ENCODE measurements at regions not wholly inside any gene's neighbourhood (a gene's known extent, or its start where the extent isn't known, plus 50 kb on each side); places are given as distances from the start of the nearest gene placed in this dataset.

GRCh38 chr16:86670750-86671234 lies 92.4 kb downstream of the FOXL1 start:
- TF ChIP-seq POLR2A (IDR thresholded peaks at IDR 0.05; ENCODE audit: low read depth, low read length) (no peak), POLR2AphosphoS5 (IDR thresholded peaks at IDR 0.05; ENCODE audit: low read depth, low read length) (no peak)

Measured in GM12892 (cell line).